IMR-90 (cell line): ENCODE measurements at regions not wholly inside any gene's neighbourhood (a gene's known extent, or its start where the extent isn't known, plus 50 kb on each side); places are given as distances from the start of the nearest gene placed in this dataset.

ENCODE experiments used
- ATAC-seq: fragments of 200-7000 bp; cut with Tn5 transposase; 2 replicates; pipeline ENCODE4 v1.9.1; 2020; ENCODE audit warnings: low read depth, mild to moderate bottlenecking, moderate library complexity
- BruUV-seq: library from RNA; stranded (reverse); fragments of 400-500 nt; replicated peaks from 2 replicates; lab custom pipeline; 2021; lab: Mats Ljungman, UMichigan
- CTCF ChIA-PET: fragments of 300-600 bp; formaldehyde crosslinking; extraction: SDS; loops from one replicate; lab custom pipeline; 2021; ENCODE audit warnings: antibody characterized with exemption; lab: Yijun Ruan, JAX
- POLR2A ChIA-PET: fragments of 300-600 bp; sonication (Branson Sonifier 250); formaldehyde crosslinking; loops from one replicate; lab custom pipeline; 2022; ENCODE audit warnings: antibody characterized with exemption; ENCODE audit not compliant: unreplicated experiment; lab: Charles Lee
- DNase-seq: peaks from one replicate; pipeline ENCODE4 v3.0.0; 2013
- H2AFZ ChIP-seq: replicated peaks from 2 replicates; pipeline ENCODE3; 2013; ENCODE audit warnings: low read length, mild to moderate bottlenecking; ENCODE audit not compliant: poor library complexity
- H2AK5ac ChIP-seq: 2 replicates; pipeline ENCODE4 v1.6.1; 2013; ENCODE audit warnings: low read depth, low read length, inconsistent platforms
- H2AK9ac ChIP-seq: replicated peaks from 2 replicates; pipeline ENCODE3; 2013; ENCODE audit warnings: mild to moderate bottlenecking, low read depth, low read length, moderate library complexity; ENCODE audit not compliant: poor library complexity
- H2BK120ac ChIP-seq: 2 replicates; pipeline ENCODE4 v1.6.1; 2013; ENCODE audit warnings: low read depth, low read length, inconsistent platforms
- H2BK15ac ChIP-seq: 3 replicates; pipeline ENCODE4 v1.6.1; 2013; ENCODE audit warnings: low read depth, low read length, inconsistent platforms
- H2BK20ac ChIP-seq: 2 replicates; pipeline ENCODE4 v1.6.1; 2013; ENCODE audit warnings: low read depth, mild to moderate bottlenecking, inconsistent platforms, low read length, moderate library complexity
- H2BK5ac ChIP-seq: 2 replicates; pipeline ENCODE4 v1.6.1; 2013; ENCODE audit warnings: mild to moderate bottlenecking, low read depth, low read length, inconsistent platforms; ENCODE audit not compliant: poor library complexity, severe bottlenecking
- H3K14ac ChIP-seq: replicated peaks from 2 replicates; pipeline ENCODE4 v1.6.1; 2013; ENCODE audit warnings: low read depth, low read length, inconsistent platforms
- H3K18ac ChIP-seq: 2 replicates; pipeline ENCODE4 v1.6.1; 2013; ENCODE audit warnings: low read depth, low read length, control low read depth
- H3K23ac ChIP-seq: 2 replicates; pipeline ENCODE4 v1.6.1; 2013; ENCODE audit warnings: low read depth, low read length, inconsistent platforms
- H3K27ac ChIP-seq: 2 replicates; pipeline ENCODE4 v1.5.1; 2013; ENCODE audit warnings: mild to moderate bottlenecking, control low read depth, low read length; ENCODE audit not compliant: insufficient read depth
- H3K27me3 ChIP-seq: 2 replicates; pipeline ENCODE4 v1.6.1; 2013; ENCODE audit warnings: low read length; ENCODE audit not compliant: control insufficient read depth, insufficient read depth
- H3K36me3 ChIP-seq: 2 replicates; pipeline ENCODE4 v1.6.1; 2013; ENCODE audit warnings: low read length, mixed read lengths; ENCODE audit not compliant: control insufficient read depth, insufficient read depth
- H3K4ac ChIP-seq: 2 replicates; pipeline ENCODE4 v1.6.1; 2013; ENCODE audit warnings: low read depth, low read length, inconsistent platforms
- H3K4me1 ChIP-seq: 2 replicates; pipeline ENCODE4 v1.6.1; 2013; ENCODE audit warnings: low read length, mixed read lengths; ENCODE audit not compliant: control insufficient read depth, insufficient read depth
- H3K4me2 ChIP-seq: 2 replicates; pipeline ENCODE4 v1.6.1; 2013; ENCODE audit warnings: low read depth, mild to moderate bottlenecking, control low read depth, low read length, moderate library complexity
- H3K4me3 ChIP-seq: 2 replicates; pipeline ENCODE4 v1.5.1; 2013; ENCODE audit warnings: low read depth, mild to moderate bottlenecking, control low read depth, low read length, moderate library complexity; ENCODE audit not compliant: insufficient read depth
- H3K56ac ChIP-seq: 2 replicates; pipeline ENCODE4 v1.6.1; 2013; ENCODE audit warnings: low read length, inconsistent platforms; ENCODE audit not compliant: insufficient read depth; ENCODE audit errors: extremely low read depth
- H3K79me1 ChIP-seq, 2 experiments: 2 replicates each; pipeline ENCODE4 v1.6.1; 2013; ENCODE audit warnings: low read length in 2 of 2, inconsistent platforms in 1 of 2, low read depth in 1 of 2
- H3K9ac ChIP-seq: 2 replicates; pipeline ENCODE4 v1.6.1; 2013; ENCODE audit warnings: low read depth, low read length, control low read depth
- H3K9me1 ChIP-seq: 2 replicates; pipeline ENCODE4 v1.6.1; 2013; ENCODE audit warnings: low read length, inconsistent platforms; ENCODE audit not compliant: insufficient read depth
- H3K9me3 ChIP-seq: 2 replicates; pipeline ENCODE4 v1.6.1; 2013; ENCODE audit warnings: low read length; ENCODE audit not compliant: control insufficient read depth, insufficient read depth
- H4K20me1 ChIP-seq: 2 replicates; pipeline ENCODE4 v1.6.1; 2013; ENCODE audit warnings: low read length, inconsistent platforms; ENCODE audit not compliant: insufficient read depth
- H4K5ac ChIP-seq: 2 replicates; pipeline ENCODE4 v1.6.1; 2013; ENCODE audit warnings: mild to moderate bottlenecking, low read depth, low read length, control low read depth
- H4K8ac ChIP-seq, 2 experiments: 2 replicates each; pipeline ENCODE4 v1.6.1; 2013; ENCODE audit warnings: low read depth in 2 of 2, low read length in 2 of 2, control low read depth in 1 of 2, inconsistent platforms in 1 of 2
- H4K91ac ChIP-seq: 2 replicates; pipeline ENCODE4 v1.6.1; 2013; ENCODE audit warnings: low read depth, low read length, inconsistent platforms; ENCODE audit not compliant: insufficient read depth
- BHLHE40 ChIP-seq: fragments of 150-350 bp; IDR thresholded peaks from 2 replicates; pipeline ENCODE4 v1.6.1; 2016; ENCODE audit warnings: mild to moderate bottlenecking, low read depth, low read length
- CEBPB ChIP-seq: IDR thresholded peaks from 2 replicates; pipeline ENCODE4 v1.6.1; 2012; ENCODE audit warnings: low read depth, low read length, improper control_type of control experiment
- CHD1 ChIP-seq: IDR thresholded peaks from 2 replicates; pipeline ENCODE4 v1.6.1; 2012; ENCODE audit warnings: low read depth, low read length, improper control_type of control experiment
- MAFK ChIP-seq: IDR thresholded peaks from 2 replicates; pipeline ENCODE4 v1.6.1; 2012; ENCODE audit warnings: low read depth, low read length, improper control_type of control experiment
- MAZ ChIP-seq: IDR thresholded peaks from 2 replicates; pipeline ENCODE4 v1.6.1; 2012; ENCODE audit warnings: low read depth, mild to moderate bottlenecking, low read length, improper control_type of control experiment, moderate library complexity, borderline replicate concordance
- MXI1 ChIP-seq: IDR thresholded peaks from 2 replicates; pipeline ENCODE4 v1.6.1; 2012; ENCODE audit warnings: low read depth, mild to moderate bottlenecking, low read length, moderate library complexity, borderline replicate concordance
- NFE2L2 ChIP-seq: fragments of 150-350 bp; IDR thresholded peaks from 2 replicates; pipeline ENCODE4 v1.6.1; 2016; ENCODE audit warnings: low read depth, mild to moderate bottlenecking, low read length
- RFX5 ChIP-seq: IDR thresholded peaks from 2 replicates; pipeline ENCODE4 v1.8.0; 2012; ENCODE audit warnings: low read depth, mild to moderate bottlenecking, low read length, moderate library complexity
- SMC3 ChIP-seq: fragments of 150-350 bp; IDR thresholded peaks from 2 replicates; pipeline ENCODE4 v1.6.1; 2016; ENCODE audit warnings: low read depth, mild to moderate bottlenecking, antibody characterized with exemption, low read length, moderate library complexity
- USF2 ChIP-seq: fragments of 150-350 bp; IDR thresholded peaks from 2 replicates; pipeline ENCODE4 v1.6.1; 2017; ENCODE audit warnings: mild to moderate bottlenecking, antibody characterized with exemption, low read length, low read depth
- WGBS, 2 experiments: methylation state at CpG; one replicate each; pipeline versions ENCODE4 v1.1.5 to v1.1.7; 2013; ENCODE audit warnings: missing lambda C conversion rate in 2 of 2; ENCODE audit not compliant: insufficient read length in 1 of 2; ENCODE audit errors: extremely low coverage in 2 of 2; 5-methylcytosine and 5-hydroxymethylcytosine counted together
- dilution Hi-C: fragments of 300-500 bp; cut with HindIII; formaldehyde crosslinking; loops from one replicate; pipeline ENCODE4 v1.14.3; 2018; ENCODE audit warnings: low sequenced_read_pairs; ENCODE audit not compliant: unreplicated experiment
- in situ Hi-C: fragments of 300-500 bp; cut with MboI; formaldehyde crosslinking; loops from 3 replicates; pipeline ENCODE4 v1.14.3; 2019; ENCODE audit warnings: low sequenced_read_pairs, inconsistent platforms, mixed read lengths
- intact Hi-C: fragments of 100-400 bp; cut with micrococcal nuclease; formaldehyde crosslinking; loops from 2 replicates; pipeline ENCODE4 v1.10.0; 2022

GRCh38 chr7:25801214-25801613 lies 350.8 kb upstream of the NFE2L3 start:
- no peak overlapping the region for H3K4me3 ChIP-seq
- H3K27me3 ChIP-seq: no peaks in the 10 kb centered on the region
- H3K9me3 ChIP-seq: no peaks in the 10 kb centered on the region
- no peak overlapping the region for H2BK5ac ChIP-seq
- H3K23ac ChIP-seq: no peak overlapping the region
- DNase-seq: no peak
- POLR2A ChIA-PET: no interaction called here
- no peaks in the 10 kb centered on the region; the same call in 1 of the 2 replicates for H4K20me1 ChIP-seq
- H2AK9ac ChIP-seq: no peak overlapping the region
- H2BK15ac ChIP-seq: no peak overlapping the region
- no peak overlapping the region for H3K56ac ChIP-seq
- dilution Hi-C loops: no loop called here
- no peak overlapping the region for H3K9ac ChIP-seq
- no peak overlapping the region for H2BK20ac ChIP-seq
- no peak overlapping the region for H3K14ac ChIP-seq
- peaks cover 3% of the 10 kb centered on the region; the same call in 1 of the 2 replicates for H3K4me1 ChIP-seq
- CTCF ChIA-PET: interaction anchor here (0.5 kb wide), 1 partner anchor 42 kb away, joined by 3 read pairs; no protein-coding TSS in a partner anchor
- H3K4ac ChIP-seq: no peak overlapping the region
- H4K91ac ChIP-seq: no peak overlapping the region
- H2AK5ac ChIP-seq: no peak overlapping the region
- no peak overlapping the region for H3K4me2 ChIP-seq
- ATAC-seq: no peak
- H2BK120ac ChIP-seq: no peak overlapping the region
- H3K9me1 ChIP-seq: no peaks in the 10 kb centered on the region; the same call in 1 of the 2 replicates
- H2AFZ ChIP-seq: no peak overlapping the region
- H3K18ac ChIP-seq: no peak overlapping the region
- TF ChIP-seq MAFK (no peak), USF2 (no peak), SMC3 (no peak), MAZ (no peak), MXI1 (no peak), RFX5 (no peak), CEBPB (no peak), CHD1 (no peak), NFE2L2 (no peak), BHLHE40 (no peak)
- H3K36me3 ChIP-seq: no peaks in the 10 kb centered on the region
- H4K8ac ChIP-seq: no peak overlapping the region
- H4K5ac ChIP-seq: no peak overlapping the region
- in situ Hi-C loops: no loop called here
- intact Hi-C loops: no loop called here
- no CpG with 5 or more reads among the region's 3 CpGs for WGBS, 2 experiments
- H3K27ac ChIP-seq: no peak overlapping the region
- no peaks in the 10 kb centered on the region for H3K79me1 ChIP-seq
- BruUV-seq: no TSS peak
